GM23338 (cell line): ENCODE measurements at regions not wholly inside any gene's neighbourhood (a gene's known extent, or its start where the extent isn't known, plus 50 kb on each side); places are given as distances from the start of the nearest gene placed in this dataset.

Source experiments
- ATAC-seq: fragments of 200-7000 bp; cut with Tn5 transposase; 3 replicates; pipeline ENCODE4 v1.9.1; 2020
- DNase-seq: peaks from one replicate; pipeline ENCODE4 v3.0.0-alpha.2; 2015; ENCODE audit warnings: low spot score
- H2AFZ ChIP-seq: fragments of 200-600 bp; sonication (generic); 2 replicates; pipeline ENCODE4 v1.8.0; 2016; ENCODE audit warnings: antibody characterized with exemption, mild to moderate bottlenecking, moderate library complexity
- H3F3A ChIP-seq: fragments of 200-600 bp; sonication (generic); replicated peaks from 2 replicates; pipeline ENCODE4 v1.8.0; 2017; ENCODE audit warnings: antibody characterized with exemption, mixed run types, low read depth
- H3K27ac ChIP-seq: fragments of 200-600 bp; sonication (generic); 2 replicates; pipeline ENCODE4 v1.6.1; 2016; ENCODE audit warnings: low read depth
- H3K27me3 ChIP-seq: fragments of 200-600 bp; sonication (generic); 2 replicates; pipeline ENCODE4 v1.8.0; 2016; ENCODE audit warnings: mild to moderate bottlenecking, mixed run types, moderate library complexity; ENCODE audit not compliant: insufficient read depth
- H3K36me3 ChIP-seq: fragments of 200-600 bp; sonication (generic); 2 replicates; pipeline ENCODE4 v1.8.0; 2016; ENCODE audit warnings: mild to moderate bottlenecking; ENCODE audit not compliant: insufficient read depth
- H3K4me1 ChIP-seq: fragments of 200-600 bp; sonication (generic); 2 replicates; pipeline ENCODE4 v1.8.0; 2016; ENCODE audit warnings: mild to moderate bottlenecking, moderate library complexity; ENCODE audit not compliant: insufficient read depth
- H3K4me2 ChIP-seq: fragments of 200-600 bp; sonication (generic); 2 replicates; pipeline ENCODE4 v1.7.1; 2017; ENCODE audit warnings: mixed run types
- H3K4me3 ChIP-seq: fragments of 200-600 bp; sonication (generic); 2 replicates; pipeline ENCODE4 v1.6.1; 2016; ENCODE audit warnings: mixed run types
- H3K79me2 ChIP-seq: fragments of 200-600 bp; sonication (generic); replicated peaks from 2 replicates; pipeline ENCODE4 v1.8.0; 2017; ENCODE audit warnings: mild to moderate bottlenecking; ENCODE audit not compliant: insufficient read depth
- H3K9me2 ChIP-seq: fragments of 200-600 bp; sonication (generic); 2 replicates; pipeline ENCODE4 v1.8.0; 2017; ENCODE audit not compliant: insufficient read depth
- H4K20me1 ChIP-seq: fragments of 200-600 bp; sonication (generic); replicated peaks from 2 replicates; pipeline ENCODE4 v1.8.0; 2017; ENCODE audit warnings: mild to moderate bottlenecking; ENCODE audit not compliant: insufficient read depth
- H3K27ac Mint-ChIP-seq: 2 replicates; pipeline ENCODE4 v1.8.0; 2020; ENCODE audit warnings: inconsistent platforms, mild to moderate bottlenecking, moderate library complexity, mixed read lengths
- H3K27me3 Mint-ChIP-seq: 3 replicates; pipeline ENCODE4 v1.8.0; 2022; ENCODE audit warnings: low read depth, mild to moderate bottlenecking, moderate library complexity, mixed read lengths, inconsistent platforms; ENCODE audit not compliant: insufficient read depth, poor library complexity
- H3K36me3 Mint-ChIP-seq: 3 replicates; pipeline ENCODE4 v1.8.0; 2021; ENCODE audit warnings: low read depth, mild to moderate bottlenecking, inconsistent platforms, moderate library complexity, mixed read lengths
- H3K4me1 Mint-ChIP-seq: 3 replicates; pipeline ENCODE4 v1.8.0; 2020; ENCODE audit warnings: mild to moderate bottlenecking, inconsistent platforms, mixed read lengths
- H3K4me3 Mint-ChIP-seq: 3 replicates; pipeline ENCODE4 v1.8.0; 2021; ENCODE audit warnings: moderate library complexity, mild to moderate bottlenecking, inconsistent platforms, mixed read lengths
- H3K9me3 Mint-ChIP-seq: 3 replicates; pipeline ENCODE4 v1.8.0; 2020; ENCODE audit warnings: moderate library complexity, mild to moderate bottlenecking, inconsistent platforms, mixed read lengths
- CREB1 ChIP-seq: fragments of 250-450 bp; sonication (Bioruptor Pico); IDR thresholded peaks from 2 replicates; pipeline ENCODE4 v1.5.0; 2020; ENCODE audit warnings: low read depth, mild to moderate bottlenecking, moderate library complexity
- EZH2 ChIP-seq: fragments of 200-600 bp; sonication (generic); IDR thresholded peaks from one replicate; pipeline ENCODE4 v1.8.0; 2017; ENCODE audit warnings: antibody characterized with exemption, mild to moderate bottlenecking, low read depth; ENCODE audit not compliant: unreplicated experiment
- EZH2phosphoT487 ChIP-seq: fragments of 200-600 bp; sonication (generic); IDR thresholded peaks from one replicate; pipeline ENCODE4 v1.8.1; 2018; ENCODE audit warnings: antibody characterized with exemption; ENCODE audit not compliant: unreplicated experiment
- NANOG ChIP-seq: IDR thresholded peaks from 2 replicates; pipeline ENCODE4 v1.6.1; 2016; ENCODE audit warnings: antibody characterized with exemption, borderline replicate concordance
- POLR2AphosphoS5 ChIP-seq: IDR thresholded peaks from 2 replicates; pipeline ENCODE4 v1.6.1; 2016; ENCODE audit warnings: antibody characterized with exemption, low read depth
- STAT1 ChIP-seq: IDR thresholded peaks from one replicate; pipeline ENCODE4 v1.6.1; 2016; ENCODE audit warnings: antibody characterized with exemption; ENCODE audit not compliant: unreplicated experiment

DNA sequence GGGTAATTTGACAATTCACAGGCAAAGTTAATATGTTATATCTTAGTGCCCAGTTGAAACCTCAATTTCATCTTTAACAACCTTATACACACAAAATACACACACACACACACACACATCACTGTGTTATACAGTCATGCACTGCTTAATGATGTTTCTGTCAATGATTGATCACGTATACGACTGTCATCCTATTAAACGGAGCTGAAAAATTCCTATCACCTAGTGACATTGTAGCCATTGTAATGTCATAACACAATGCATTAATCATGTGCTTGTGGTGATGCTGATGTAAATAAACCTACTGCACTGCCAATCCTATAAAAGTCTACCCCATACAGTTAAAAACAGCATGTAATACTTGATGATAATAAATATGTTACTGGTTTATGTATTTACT, 64.8 kb upstream of the HLA-E start:
- H3K9me3 Mint-ChIP-seq: peaks cover 4% of the 10 kb centered on the region; the same call in 2 of the 3 replicates
- no peaks in the 10 kb centered on the region for H3K36me3 Mint-ChIP-seq
- TF ChIP-seq EZH2: no peak
- no peak for TF ChIP-seq POLR2AphosphoS5
- no peak for TF ChIP-seq EZH2phosphoT487
- TF ChIP-seq NANOG: no peak
- no peak for TF ChIP-seq STAT1
- no peak for TF ChIP-seq CREB1 (CRISPR knock-in tag)
- no peak overlapping the region for H3K27ac Mint-ChIP-seq
- Histone ChIP-seq H3K27me3 (peaks cover 7% of the 10 kb centered on the region; the same call in 1 of the 2 replicates), H3K27ac (no peak overlapping the region), H3K4me1 (no peaks in the 10 kb centered on the region), H3F3A (no peaks in the 10 kb centered on the region), H3K4me2 (no peak overlapping the region), H3K4me3 (no peak overlapping the region), H3K9me2 (no peaks in the 10 kb centered on the region), H2AFZ (no peak overlapping the region), H3K36me3 (no peaks in the 10 kb centered on the region), H3K79me2 (no peaks in the 10 kb centered on the region), H4K20me1 (0 out of 2 replicates have a peak, but pooled peaks cover 3% of the 10 kb centered on the region)
- DNase-seq: no peak
- peaks cover 9% of the 10 kb centered on the region for H3K27me3 Mint-ChIP-seq
- no peaks in the 10 kb centered on the region for H3K4me1 Mint-ChIP-seq
- no peak for ATAC-seq
- H3K4me3 Mint-ChIP-seq: no peak overlapping the region
